T-helper 1 cell treated with Interleukin-12 subunit alpha and Interleukin-12 subunit beta and Interleukin-4 antibody, amounts not matched to agents 30 ng/mL and 1 ng/mL, for 36 hours (primary cell): ENCODE measurements at regions not wholly inside any gene's neighbourhood (a gene's known extent, or its start where the extent isn't known, plus 50 kb on each side); places are given as distances from the start of the nearest gene placed in this dataset.
"Not testable (repeated sequence)": the region's sequence is repeated elsewhere in the genome, so short reads cannot be mapped to it uniquely, and the experiment has no call there.

Experiments
- intact Hi-C: fragments of 100-400 bp; cut with micrococcal nuclease; formaldehyde crosslinking; loops from one replicate; pipeline ENCODE4 v1.15.1; 2024

- intact Hi-C loops, result no loop called here
Observed at GRCh38 chr12:31216479-31216878, 109.5 kb downstream of the SINHCAF start.

GRCh38 chr12:31217356-31218130 lies 108.4 kb downstream of the SINHCAF start:
- intact Hi-C loops, result no loop called here

GRCh38 chr12:31218203-31219025 lies 107.5 kb downstream of the SINHCAF start:
- intact Hi-C loops, result no loop called here

GRCh38 chr12:31219521-31219920 lies 106.4 kb downstream of the SINHCAF start:
- intact Hi-C loops, result no loop called here

GRCh38 chr12:31220061-31220460 lies 105.9 kb downstream of the SINHCAF start:
- intact Hi-C loops, result no loop called here

- intact Hi-C loops, result no loop called here
Observed at GRCh38 chr12:31220633-31221550, 105.1 kb downstream of the SINHCAF start.

GRCh38 chr12:31221551-31221945 lies 104.4 kb downstream of the SINHCAF start:
- intact Hi-C loops, result no loop called here

GRCh38 chr12:31222620-31223222 lies 103.2 kb downstream of the SINHCAF start:
- intact Hi-C loops, result no loop called here

- intact Hi-C loops, result not testable (repeated sequence)
Observed at GRCh38 chr12:31223640-31224039, 102.3 kb downstream of the SINHCAF start.

- intact Hi-C loops, result no loop called here
Observed at GRCh38 chr12:31224768-31225448, 101.0 kb downstream of the SINHCAF start.

GRCh38 chr12:31225656-31226535 lies 100.1 kb downstream of the SINHCAF start:
- intact Hi-C loops, result no loop called here

- intact Hi-C loops, result no loop called here
Observed at GRCh38 chr12:31226639-31227038, 99.3 kb downstream of the SINHCAF start.

- intact Hi-C loops, result no loop called here
Observed at GRCh38 chr12:31227401-31227981, 98.5 kb downstream of the SINHCAF start.

GRCh38 chr12:31228811-31229792 lies 96.8 kb downstream of the SINHCAF start:
- intact Hi-C loops, result no loop called here

- intact Hi-C loops, result no loop called here
Observed at GRCh38 chr12:31230004-31230403, 95.9 kb downstream of the SINHCAF start.
